Aorta (tissue), 5 donors: ENCODE measurements at regions not wholly inside any gene's neighbourhood (a gene's known extent, or its start where the extent isn't known, plus 50 kb on each side); places are given as distances from the start of the nearest gene placed in this dataset.
"Not testable (repeated sequence)": the region's sequence is repeated elsewhere in the genome, so short reads cannot be mapped to it uniquely, and the experiment has no call there.

ENCODE experiments used
- ATAC-seq: fragments of 200-7000 bp; cut with Tn5 transposase; one replicate; pipeline ENCODE4 v1.9.1; 2022; ENCODE audit warnings: moderate library complexity; ENCODE audit not compliant: low FRiP score
- DNase-seq, 2 donors: peaks; one replicate each; pipeline ENCODE4 v3.0.0-alpha.2; 2020
- H3K27ac ChIP-seq, 2 donors: one replicate each; pipeline ENCODE4 v1.5.1; 2013; ENCODE audit warnings: low read length in 2 of 2, mild to moderate bottlenecking in 2 of 2, moderate library complexity in 2 of 2, control low read depth in 1 of 2, inconsistent platforms in 1 of 2, low read depth in 1 of 2
- H3K27me3 ChIP-seq, 2 donors: one replicate each; pipeline ENCODE4 v1.6.1; 2013; ENCODE audit warnings: control low read depth in 1 of 2, low read length in 1 of 2, mild to moderate bottlenecking in 1 of 2, moderate library complexity in 1 of 2; ENCODE audit not compliant: insufficient read depth in 2 of 2, control insufficient read depth in 1 of 2
- H3K36me3 ChIP-seq, 2 donors: one replicate each; pipeline ENCODE4 v1.6.1; 2013; ENCODE audit warnings: control low read depth in 1 of 2, low read length in 1 of 2, mild to moderate bottlenecking in 1 of 2; ENCODE audit not compliant: insufficient read depth in 2 of 2, control insufficient read depth in 1 of 2
- H3K4me1 ChIP-seq, 2 donors: one replicate each; pipeline ENCODE4 v1.6.1; 2013; ENCODE audit warnings: low read length in 2 of 2, control low read depth in 1 of 2, mild to moderate bottlenecking in 1 of 2, moderate library complexity in 1 of 2; ENCODE audit not compliant: insufficient read depth in 2 of 2, control insufficient read depth in 1 of 2
- H3K4me3 ChIP-seq, 2 donors: one replicate each; pipeline ENCODE4 v1.5.1; 2013; ENCODE audit warnings: low read length in 2 of 2, control low read depth in 1 of 2, mild to moderate bottlenecking in 1 of 2
- H3K9me3 ChIP-seq: one replicate; pipeline ENCODE4 v1.6.1; 2013; ENCODE audit warnings: mild to moderate bottlenecking, low read length; ENCODE audit not compliant: control insufficient read depth
- WGBS, 2 donors: extraction: QIAGEN DNeasy Blood & Tissue Kit; methylation state at CpG; one replicate each; pipeline ENCODE4 v1.1.7; 2013; 5-methylcytosine and 5-hydroxymethylcytosine counted together
- intact Hi-C, 2 donors: fragments of 100-400 bp; cut with DNase I; formaldehyde crosslinking; loops; one replicate each; pipeline versions ENCODE4 v1.14.2 to v1.15.0; 2022
- donor health status: healthy with polysubstance abuse.
- donor health status: Bipolar disorder and iron deficiency.
- donor health status: DM: no; HTN: no; CAD: no.
- donor health status: DM: no; HTN: no; CAD: no.
- donor health status: DM: yes; HTN: yes; CAD: no.

DNA sequence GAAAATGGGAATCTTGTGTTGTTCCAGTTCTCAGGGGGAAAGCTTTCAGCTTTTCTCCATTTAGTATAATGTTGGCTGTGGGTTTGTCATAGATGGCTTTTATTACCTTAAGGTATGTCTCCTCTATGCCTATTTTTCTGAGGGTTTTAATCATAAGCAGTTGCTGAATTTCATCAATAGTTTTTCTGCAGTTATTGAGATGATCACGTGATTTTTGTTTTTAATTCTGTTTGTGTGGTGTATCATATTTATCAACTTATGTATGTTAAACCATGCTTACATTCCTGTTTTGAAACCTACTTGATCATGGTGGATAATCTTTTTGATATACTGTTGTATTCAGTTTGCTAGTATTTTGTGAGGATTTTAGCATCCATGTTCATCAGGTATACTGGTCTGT is 66.8 kb upstream of the CENPE start:
- Histone ChIP-seq H3K36me3 (no peaks in the 10 kb centered on the region), H3K4me3 (no peak overlapping the region), H3K27ac (no peak overlapping the region), H3K4me1 (no peaks in the 10 kb centered on the region), H3K27me3 (no peaks in the 10 kb centered on the region), H3K9me3 (no peaks in the 10 kb centered on the region)
- 68 to 83% methylated on average over 1 of the region's 1 CpG for WGBS, 2 donors
- intact Hi-C loops, result no loop called here
- ATAC-seq (no peak), DNase-seq (no peak)

DNA sequence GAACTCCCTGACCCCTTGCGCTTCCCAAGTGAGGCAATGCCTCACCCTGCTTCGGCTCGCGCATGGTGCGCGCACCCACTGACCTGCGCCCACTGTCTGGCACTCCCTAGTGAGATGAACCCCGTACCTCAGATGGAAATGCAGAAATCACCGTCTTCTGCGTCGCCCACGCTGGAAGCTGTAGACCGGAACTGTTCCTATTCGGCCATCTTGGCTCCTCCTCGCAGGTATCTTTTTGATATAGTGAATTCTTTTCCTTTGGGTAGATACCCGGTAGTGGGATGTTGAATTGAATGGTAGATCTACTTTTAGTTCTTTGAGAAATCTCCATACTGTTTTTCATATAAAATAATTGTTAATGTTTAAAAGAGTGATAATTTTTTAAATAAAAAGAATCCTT is 57.9 kb upstream of the CENPE start:
- DNase-seq, ATAC-seq, H3K4me1 ChIP-seq, H3K36me3 ChIP-seq, H3K4me3 ChIP-seq, H3K27ac ChIP-seq, intact Hi-C loops, H3K9me3 ChIP-seq, H3K27me3 ChIP-seq: not testable (repeated sequence)
- 93 to 94% methylated on average over 9 to 16 of the region's 16 CpGs for WGBS, 2 donors
